Globus pallidus (tissue), 1 donor: ENCODE measurements at regions not wholly inside any gene's neighbourhood (a gene's known extent, or its start where the extent isn't known, plus 50 kb on each side); places are given as distances from the start of the nearest gene placed in this dataset.
"Not testable (repeated sequence)": the region's sequence is repeated elsewhere in the genome, so short reads cannot be mapped to it uniquely, and the experiment has no call there.

Source experiments
- DNase-seq: peaks from one replicate; pipeline ENCODE4 v3.0.0-alpha.2; 2015; ENCODE audit warnings: low spot score

DNA sequence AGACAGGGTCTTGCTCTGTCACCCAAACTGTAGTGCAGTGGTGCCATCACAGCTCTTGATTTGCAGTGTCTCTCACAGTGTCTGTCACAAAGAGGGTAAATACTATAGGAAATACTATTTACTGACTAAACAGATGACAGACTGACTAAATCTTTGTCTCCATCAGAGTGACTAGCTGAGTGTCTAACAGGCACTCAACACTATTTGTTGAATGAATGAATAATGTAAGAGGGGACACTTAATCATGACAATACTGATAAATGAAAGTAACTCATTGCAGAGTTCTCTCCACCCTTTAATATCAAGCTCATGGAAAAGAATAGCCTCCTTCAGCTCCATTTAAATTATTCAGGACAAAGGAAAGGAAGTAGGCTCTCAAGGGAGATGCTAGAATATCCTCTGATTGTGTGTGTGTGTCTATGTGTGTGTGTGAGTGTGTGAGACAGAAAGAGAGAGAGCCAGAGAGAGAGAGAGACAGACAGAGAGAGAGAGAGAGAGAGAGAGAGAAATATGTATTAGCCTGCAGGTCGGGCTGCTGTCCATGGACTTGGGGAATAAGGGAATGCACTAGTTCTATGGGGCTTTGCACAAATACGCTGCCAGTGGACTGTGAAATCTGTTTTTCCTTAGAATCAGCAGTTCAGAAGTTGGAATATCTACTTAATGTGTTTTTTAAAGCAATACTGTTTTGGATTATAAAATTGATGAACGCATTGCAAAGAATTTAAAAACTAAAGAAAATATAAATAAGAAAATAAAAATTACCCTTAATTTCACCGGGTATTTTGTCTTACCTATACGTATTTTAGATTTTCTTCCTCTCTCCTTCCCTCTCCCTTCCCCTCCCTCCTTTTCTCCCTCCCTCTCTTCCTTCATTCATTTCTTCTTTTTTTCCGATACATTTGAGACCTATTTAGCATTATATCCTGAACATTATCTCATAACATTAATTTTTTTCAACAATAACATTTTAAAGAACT, 132.9 kb upstream of the LRIG1 start:
- DNase-seq: no peak

DNA sequence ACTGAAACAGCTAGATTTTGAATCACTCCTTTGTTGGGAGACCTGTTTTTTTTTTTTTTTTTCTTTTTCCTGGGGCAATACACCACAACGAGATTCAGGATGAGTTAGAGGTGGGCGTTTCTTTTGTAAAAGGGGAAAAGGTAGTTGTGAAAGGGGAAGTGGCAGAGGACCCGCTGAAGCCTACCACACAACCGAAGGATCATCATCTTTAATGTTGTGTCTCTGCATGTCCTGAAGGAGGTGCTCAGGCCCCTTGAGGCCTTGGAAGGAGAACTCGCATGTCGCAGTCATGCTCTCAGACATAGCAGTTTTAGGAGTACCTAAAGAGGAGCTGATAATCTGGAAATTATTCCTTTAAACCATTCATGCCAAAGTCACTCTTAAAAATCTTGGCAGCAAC, 137.9 kb upstream of the LRIG1 start:
- no peak for DNase-seq

DNA sequence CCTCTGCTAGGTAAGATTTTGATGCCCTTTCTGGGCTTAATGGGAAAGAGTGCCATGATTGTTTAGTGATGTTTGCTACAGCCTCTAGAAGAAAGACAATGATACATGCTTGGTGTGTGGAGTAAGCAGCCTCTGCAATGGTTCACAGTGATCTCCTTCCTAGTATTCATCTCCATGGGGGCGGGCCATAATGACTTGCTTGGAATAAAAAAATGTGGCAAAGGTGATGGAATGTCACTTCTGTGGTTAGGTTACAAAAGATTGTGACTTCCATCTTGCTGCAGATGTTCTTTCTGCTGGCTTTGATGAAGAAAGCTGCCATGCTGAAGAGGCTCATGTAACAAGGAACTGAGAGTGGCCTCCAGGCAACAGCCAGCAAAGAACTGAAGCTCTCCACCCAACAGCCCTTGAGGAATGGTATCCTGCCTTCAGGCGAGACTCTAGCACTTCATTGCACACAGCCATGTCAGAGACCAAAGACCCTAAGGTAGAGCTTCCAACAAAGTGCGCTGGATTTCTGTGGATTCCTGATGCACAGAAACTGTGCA, 139.1 kb upstream of the LRIG1 start:
- DNase-seq: no peak

DNA sequence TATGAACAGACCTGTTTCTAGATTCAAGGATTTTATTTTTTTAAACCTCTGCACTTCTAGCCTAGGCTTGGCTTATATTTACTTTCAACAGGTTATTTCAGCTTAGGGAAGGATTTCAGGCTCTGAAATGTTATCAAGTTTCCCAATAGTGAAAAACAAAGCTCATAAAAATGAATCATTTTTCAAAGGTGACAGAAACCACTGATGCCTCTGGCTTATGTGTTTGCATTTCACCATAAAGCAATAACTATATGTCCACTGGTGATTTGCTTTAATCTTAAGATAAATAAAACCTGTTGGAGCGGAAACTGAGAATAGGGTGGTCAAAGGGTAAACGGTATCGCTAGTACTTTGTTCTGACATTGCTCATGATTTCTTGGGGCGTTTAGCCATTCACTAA, 141.2 kb upstream of the LRIG1 start:
- DNase-seq: no peak

DNA sequence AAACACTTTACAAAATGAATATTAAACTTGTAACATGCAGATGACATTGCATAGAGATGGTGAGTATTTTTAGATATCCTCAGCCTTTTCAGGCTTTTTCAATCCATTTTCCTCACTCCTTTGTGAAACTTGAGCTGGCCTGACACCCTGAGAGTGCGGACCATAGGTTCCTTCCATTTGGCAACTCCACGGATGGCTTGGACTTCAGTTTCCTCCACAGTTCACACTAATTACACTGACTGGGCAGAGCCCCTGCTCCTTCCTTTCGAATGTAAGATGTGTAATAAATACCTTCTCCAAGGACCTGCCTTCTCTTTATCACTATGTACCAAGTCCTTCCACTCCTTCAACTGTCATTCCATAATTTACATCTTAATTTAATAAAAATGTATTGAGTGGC, 141.7 kb upstream of the LRIG1 start:
- no peak for DNase-seq

DNA sequence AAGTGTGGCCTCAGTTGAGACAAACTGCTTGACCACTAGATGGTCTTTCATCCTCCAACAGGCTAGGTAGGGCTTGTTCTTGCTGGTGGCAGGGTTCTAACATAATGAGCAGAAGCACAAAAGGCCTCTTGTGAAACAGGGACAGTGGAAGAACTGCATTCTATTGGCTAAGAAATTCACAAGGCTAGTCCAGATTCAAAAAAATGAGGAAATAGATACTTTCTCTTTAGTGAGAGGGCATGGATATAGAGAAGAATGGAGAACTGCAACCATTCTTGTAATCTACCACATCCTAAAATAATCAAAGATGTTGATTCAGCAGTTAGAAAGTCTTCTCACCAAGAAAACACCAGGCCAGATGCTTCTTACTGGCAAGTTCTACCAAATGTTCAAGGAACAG, 143.7 kb upstream of the LRIG1 start:
- DNase-seq: peak; percentile 17

DNA sequence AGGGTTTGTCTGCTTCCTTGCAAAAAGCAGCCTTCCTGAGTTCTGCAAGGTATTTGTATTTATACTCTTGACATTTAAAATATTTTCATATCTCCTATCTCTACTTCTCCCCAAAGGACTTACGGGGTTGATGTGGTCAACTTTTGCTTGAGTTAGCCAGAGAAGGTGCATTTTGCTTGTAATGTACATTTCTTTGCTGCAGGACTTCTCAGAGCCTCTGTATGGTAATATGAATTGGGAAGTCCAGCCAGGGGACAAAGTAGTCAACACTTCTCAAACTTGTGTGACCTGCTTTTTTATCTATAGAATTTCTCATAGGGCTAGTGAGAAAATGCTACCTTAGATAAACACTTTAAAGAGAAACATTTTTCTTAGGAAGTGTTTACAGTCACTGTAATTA, 148.2 kb upstream of the LRIG1 start:
- DNase-seq: no peak

DNA sequence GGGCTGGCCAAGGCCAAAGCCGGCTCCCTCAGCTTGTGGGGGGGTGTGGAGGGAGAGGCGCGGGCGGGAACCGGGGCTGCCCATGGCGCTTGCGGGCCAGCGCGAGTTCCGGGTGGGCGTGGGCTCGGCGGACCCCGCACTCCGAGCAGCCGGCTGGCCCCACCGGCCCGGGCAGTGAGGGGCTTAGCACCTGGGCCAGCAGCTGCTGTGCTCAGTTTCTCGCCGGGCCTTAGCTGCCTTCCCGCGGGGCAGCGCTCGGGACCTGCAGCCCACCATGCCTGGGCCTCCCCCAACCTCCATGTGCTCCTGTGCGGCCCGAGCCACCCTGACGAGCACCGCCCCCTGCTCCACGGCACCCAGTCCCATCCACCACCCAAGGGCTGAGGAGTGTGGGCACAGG, 150.7 kb upstream of the LRIG1 start:
- DNase-seq: not testable (repeated sequence)

DNA sequence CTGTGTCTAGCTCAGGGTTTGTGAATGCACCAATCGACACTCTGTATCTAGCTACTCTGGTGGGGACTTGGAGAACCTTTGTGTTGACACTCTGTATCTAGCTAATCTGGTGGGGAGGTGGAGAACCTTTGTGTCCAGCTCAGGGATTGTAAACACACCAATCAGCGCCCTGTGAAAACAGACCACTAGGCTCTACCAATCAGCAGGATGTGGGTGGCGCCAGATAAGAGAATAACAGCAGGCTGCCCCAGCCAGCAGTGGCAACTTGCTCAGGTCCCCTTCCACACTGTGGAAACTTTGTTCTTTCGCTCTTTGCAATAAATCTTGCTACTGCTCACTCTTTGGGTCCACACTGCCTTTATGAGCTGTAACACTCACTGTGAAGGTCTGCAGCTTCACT, 151.3 kb upstream of the LRIG1 start:
- not testable (repeated sequence) for DNase-seq

DNA sequence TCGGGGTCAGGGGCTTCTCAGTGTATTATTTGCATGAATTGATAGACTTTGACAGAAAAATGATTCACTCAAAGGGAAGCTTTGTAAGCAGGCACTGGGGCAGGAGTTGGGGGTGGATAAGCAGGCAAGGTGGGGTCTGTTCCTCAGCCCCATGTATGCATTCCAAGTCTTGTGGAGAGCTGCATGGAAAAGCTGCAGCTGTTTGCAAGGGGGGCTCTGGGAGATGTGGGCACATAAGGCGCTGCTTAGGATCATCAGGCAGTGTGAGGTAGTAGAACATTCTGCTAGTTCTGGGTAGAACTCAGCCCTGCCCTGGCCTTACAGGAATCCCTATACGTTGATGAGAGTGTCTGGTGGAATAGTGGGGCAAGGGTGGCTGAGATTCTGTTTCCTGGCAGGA, 154.2 kb upstream of the LRIG1 start:
- DNase-seq: no peak

DNA sequence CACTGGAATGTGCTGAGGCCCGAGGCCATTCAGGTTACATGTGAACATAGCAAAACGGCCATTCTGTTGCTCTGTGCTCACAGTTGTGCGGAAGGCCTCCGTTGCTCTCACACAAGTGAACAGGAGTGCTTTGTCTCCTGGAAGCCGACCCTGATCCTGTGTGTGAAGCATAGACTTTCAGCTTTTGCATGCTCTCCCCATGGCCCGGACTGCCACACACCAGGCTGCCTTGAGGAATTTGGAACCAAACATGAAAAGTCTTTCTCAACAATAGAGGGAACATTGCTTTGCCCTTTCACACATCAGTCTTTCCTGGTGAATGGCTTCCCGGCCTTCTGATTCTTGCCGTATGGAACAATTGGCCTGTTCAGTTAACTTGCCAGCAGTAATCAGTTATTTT, 154.8 kb upstream of the LRIG1 start:
- no peak for DNase-seq

DNA sequence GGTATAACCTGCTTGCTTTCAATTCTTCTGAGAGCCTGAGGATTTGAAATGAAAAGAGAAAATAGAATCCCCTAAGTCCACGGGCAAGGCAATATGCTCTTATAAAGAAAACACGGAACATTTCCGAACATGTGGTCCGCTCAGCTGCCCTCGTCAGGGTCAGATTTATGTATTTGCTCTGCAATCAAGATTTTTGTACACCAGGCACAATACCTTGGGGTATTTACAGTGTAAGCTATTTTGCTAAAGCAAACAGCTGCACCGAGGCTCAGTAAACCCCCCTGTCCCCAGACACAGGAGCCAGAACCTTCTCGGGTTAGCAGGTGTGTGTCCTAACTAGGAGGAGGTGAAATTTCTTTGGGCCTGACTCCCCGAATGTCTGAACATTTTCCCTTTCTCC, 155.8 kb upstream of the LRIG1 start:
- no peak for DNase-seq

DNA sequence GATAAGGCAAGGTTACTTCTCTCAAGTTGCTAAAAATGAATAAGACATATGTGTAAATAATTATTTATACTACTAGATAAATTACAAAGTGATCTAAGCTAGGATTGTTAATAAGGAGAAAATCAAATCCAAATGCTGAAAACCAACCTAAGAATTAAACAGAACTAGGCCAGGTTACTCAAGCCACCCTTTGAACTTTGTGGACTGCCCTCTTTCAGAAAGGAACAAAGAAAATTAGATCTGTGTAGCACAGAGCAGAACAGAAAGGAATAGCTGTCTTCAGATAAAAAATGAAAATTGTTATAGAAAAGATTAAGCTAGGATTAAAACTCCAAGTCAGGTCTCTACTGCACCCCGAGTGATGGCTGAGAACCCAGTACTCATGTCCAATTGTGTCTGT, 158.2 kb upstream of the LRIG1 start:
- DNase-seq: no peak

DNA sequence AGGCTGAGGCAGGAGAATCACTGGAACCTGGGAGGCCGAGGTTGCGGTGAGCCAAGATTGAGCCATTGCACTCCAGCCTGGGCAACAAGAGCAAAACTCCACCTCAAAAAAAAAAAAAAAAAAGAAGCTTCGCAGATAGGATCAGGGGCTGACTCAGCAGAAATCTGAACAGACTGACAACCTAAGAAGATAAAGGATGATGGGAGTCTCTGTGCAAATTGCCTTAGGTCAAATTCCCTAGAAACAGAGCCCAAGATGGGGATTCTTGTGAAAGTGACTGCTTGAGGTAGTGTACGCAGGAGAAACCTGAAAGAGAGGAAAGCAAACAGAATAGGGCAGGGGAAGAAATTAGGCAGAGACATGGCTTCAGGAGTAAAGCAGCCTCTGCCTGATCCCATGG, 160.8 kb upstream of the LRIG1 start:
- no peak for DNase-seq

DNA sequence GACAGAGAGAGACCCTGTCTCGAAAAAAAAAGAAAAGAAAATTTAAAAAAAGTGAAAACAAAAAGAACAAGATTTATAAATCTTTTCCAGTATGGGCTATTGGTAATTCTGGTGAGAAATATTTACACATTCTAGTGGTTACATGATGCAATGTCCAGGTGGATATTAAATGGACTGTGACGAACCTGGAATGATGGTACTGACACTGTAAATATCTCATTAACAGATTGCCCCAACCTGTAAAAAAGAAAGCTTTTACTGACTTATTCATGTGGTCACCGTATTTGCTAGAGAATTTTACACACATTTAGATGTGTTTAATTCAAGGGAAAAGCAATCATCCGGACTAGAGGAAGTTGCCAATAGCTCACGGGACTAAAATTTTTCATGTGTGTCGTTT, 162.1 kb upstream of the LRIG1 start:
- no peak for DNase-seq

DNA sequence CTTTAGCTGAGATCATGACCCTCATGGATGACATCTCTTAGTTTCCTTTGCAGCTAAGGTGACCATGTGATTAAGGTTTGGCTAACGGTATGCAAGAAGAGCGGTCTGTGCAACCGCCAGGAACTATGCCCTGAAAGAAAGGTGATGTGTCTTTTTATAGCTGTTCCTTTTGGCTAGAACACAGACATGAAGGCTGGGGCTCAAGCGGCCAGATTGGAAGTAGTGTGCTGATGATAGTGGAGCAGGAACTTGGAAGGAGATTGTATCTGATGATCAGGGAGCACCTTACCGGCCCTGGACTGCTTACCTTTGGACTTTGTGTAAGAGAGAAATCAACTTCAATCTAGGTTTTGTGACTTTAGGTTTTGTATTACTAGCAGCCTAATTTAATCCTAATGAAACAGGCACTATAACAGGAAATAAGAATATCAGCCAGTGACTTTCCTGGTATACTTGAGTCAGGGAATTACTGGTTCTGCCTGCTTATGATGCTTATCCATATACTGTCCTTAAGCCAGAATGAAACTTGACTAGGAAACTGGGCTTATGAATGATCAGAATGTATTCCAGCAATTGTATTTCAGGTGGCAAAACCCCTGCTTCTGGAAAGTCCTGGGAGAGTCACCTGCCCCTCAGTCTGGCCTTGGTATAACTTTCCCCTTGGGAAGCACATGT, 164.3 kb upstream of the LRIG1 start:
- no peak for DNase-seq

DNA sequence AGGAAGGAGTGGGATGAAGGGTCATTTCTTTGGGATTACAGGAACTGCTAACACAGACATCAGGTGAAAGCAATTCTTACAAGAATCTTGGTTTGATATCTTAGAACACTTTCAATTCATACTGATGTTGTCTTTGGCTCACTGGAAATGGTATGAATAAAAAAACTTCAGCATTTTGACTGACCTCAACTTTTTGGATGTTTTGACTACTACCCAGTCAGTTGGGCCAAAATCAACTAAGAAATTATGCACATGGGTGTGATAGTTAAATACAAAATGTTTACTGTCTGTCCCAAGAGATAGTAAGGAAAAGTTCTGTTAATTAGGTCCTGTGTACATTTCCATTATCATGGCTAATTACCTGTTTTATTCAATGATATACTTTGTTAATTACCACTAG, 165.5 kb upstream of the LRIG1 start:
- DNase-seq: no peak

DNA sequence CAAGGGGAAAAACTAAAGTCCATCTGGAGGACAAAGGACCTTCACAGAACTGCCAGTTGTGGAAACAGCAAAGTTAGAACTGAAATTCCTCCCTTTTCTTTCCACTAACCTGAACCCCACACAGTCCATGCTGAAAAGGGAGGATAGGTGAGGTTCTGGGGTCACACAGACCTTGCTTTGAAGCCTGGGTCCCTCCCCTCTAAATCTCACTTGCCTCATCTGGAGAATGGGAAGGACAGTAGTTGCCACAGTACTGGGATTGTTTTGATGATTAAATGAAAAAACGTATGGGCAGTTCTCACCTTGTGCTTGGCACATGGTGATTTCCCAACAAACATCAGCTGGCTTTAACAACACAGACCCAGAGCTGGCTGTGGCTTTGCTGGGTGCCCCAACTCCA, 166.4 kb upstream of the LRIG1 start:
- DNase-seq: no peak

DNA sequence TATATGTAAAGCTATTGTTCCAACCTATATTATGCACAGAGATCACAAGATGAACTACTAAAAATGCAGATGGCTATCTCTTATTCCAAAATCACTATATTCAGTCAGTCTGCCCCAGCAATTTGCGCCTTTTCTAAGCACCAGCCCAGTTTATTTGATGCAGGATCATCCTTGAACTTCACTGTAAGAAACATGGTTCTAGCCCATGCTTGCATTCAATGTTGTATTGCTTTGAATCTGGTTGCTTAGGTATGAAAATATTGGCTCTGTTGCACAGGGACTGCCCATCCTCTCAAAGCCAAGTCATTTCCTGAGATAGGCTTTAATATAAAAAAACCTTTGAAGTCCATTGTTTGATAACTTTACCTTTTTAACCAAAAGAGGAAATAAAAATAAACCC, 170.5 kb upstream of the LRIG1 start:
- DNase-seq: no peak

DNA sequence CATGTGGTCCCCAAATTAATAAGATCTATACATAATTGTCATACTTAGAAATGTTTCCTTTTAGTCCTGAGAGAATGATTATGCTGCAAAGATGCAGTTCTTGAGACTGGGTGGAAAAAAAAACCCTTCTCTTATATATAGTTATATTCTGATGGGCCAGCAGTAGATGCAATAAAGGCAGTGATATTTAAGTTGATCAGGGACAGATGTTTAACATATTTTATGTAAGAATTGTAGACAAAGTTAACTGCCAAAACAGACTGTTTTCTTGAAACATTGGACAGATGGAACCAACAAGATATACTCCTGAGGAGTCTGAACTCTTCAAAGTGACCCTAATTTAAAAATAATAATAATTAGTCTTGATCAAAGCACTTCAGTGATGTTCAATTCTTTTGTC, 172.0 kb upstream of the LRIG1 start:
- DNase-seq: no peak

DNA sequence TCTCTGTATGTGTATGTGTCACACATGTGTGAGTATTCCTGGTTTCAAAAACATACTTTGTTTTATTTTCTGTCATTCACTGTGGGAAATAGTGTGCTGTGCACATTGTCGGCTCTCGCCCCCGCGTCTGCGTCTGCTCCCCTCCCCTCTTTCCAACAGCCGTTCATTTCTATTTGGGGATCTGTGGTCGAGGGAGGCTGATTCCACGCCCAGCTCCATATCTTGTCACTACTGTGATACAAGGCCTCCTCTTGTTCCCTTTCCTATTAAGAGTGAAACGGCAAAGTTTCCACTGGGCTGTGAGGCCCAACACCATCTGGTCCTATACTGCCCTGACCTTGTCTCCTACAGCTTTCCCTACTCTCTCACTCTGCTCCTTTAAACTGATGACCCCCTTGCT, 172.5 kb upstream of the LRIG1 start:
- no peak for DNase-seq

DNA sequence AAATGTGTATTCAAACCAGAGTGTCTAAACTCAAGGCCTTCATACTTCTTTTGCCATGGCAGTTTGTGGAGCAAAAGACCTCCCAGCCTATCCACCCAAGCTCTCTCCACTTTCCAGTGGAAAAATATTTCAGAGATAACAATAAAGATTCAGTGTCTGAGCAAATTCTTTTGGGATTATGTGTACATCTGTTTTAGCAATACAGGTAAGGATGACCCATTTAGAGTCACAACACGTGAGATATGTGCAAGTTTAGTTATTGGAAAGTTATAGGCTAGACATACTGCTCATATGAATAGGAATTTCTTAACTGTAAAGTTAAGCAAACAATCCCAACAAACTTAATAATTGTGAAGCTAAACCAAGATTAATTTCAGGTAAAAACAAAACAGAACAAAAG, 174.5 kb upstream of the LRIG1 start:
- no peak for DNase-seq

DNA sequence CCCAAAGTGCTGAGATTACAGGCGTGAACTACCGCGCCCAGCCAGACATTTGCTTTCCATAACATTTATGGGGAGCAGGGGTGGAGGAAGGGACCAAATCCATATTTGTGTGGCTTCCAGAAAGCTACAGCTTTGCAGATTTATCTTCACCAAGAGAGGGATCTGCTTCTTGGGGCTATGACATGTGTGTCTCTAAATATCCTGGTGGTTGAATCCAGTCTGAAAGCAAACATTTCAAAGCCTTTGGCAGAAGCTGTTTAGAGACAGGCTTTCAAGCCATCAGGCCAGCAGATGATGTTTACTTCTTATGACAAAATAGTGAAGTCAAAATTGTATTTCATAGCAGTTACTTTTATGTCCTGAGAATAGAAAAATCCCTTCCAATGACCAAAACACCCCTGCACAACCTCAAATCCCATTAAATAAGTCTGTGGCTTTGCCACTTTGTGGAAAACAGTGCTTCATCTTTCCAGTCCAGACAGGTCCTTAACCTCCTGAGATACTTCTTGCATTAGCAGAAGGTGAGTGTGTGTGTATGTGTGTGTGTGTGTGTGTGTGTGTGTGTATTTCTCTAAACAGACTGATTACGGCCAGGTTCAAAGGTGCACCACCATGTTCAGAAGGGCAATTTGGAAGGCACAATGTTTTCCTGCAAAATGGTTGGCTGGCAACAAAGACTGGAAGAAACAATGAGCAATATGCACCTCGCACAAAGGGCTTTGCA, 191.4 kb upstream of the LRIG1 start:
- DNase-seq: no peak
